ENCODE measurements at regions not wholly inside any gene's neighbourhood (a gene's known extent, or its start where the extent isn't known, plus 50 kb on each side); places are given as distances from the start of the nearest gene placed in this dataset.

DNA sequence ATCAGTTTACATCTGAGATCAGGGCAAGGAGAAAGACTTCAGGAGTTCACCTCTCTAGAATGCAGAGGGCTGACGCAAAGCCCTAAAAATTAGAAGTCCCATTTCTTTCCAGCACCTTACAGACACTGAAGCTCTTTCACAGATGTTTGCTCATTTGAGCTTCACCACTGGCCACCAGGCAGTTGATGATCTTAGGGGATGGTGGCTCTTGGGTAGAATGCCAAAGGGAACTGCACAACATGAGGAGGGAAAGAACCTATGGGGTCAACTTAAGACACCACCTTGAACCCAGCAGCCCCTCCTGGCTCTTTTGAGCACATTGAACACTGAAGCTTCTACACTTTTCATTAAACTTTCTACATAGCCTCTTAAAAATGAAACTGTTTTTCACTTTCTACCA is 390.3 kb upstream of the CELF2 start:
- DNase-seq (ENCODE audit: low read depth in 2 of 2), result no peak

DNA sequence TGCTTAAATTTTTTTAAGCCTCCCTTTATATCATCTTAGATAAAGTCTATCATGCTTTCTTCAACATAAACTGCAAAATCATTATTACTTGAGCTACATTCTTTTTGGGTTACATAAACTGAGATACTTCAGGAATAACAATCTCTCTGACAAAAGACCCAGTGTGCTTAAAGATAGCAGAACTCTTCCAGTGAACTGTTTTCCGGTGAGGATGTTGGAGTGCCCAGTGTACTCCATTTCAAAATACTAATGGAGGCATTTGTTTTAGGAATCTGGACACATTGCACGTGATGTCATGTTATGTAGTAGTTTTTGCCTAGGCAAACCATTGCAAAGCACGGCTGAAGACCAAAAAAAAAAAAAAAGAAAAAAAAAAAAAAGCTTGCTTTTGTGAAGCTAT is 388.2 kb upstream of the CELF2 start:
- DNase-seq (ENCODE audit: low read depth in 2 of 2), result no peak

DNA sequence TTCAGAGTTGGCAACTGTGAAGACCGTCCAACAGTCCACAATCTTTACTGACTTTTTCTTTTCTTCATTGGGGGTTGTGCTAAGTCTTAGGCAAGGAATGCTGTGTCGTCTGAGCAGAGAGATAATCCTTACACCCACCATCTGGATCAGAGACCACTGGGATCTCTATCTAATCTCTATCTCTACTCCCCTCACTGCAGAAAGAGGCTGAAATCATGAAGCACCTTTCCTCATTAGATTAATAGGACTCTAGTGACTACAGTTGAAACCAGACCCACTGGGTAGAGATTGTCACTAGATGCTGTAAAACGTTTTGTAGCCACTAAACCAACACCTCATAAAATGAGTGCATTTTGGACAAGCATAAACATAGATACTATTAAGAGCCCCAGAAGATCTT is 387.4 kb upstream of the CELF2 start:
- DNase-seq (ENCODE audit: low read depth in 2 of 2), result no peak

DNA sequence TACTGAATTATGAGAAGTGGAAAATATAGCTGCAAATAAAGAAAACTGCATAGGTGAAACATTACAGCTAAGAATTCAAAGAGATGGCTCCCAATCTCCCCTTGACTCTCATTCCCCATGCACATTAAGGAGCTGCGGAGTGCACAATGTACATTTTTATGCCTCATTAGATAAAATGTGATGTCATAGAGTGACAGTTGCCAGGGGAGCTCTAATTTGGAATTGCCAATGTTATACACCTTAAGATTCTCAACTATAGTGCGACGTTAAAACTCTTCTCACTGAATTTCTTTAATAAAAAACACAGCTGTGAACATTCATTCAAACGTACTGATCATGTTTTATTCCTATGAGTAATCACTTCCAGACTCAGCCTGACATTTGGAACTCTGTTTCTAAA is 386.9 kb upstream of the CELF2 start:
- no peak for DNase-seq (ENCODE audit: low read depth in 2 of 2)

DNA sequence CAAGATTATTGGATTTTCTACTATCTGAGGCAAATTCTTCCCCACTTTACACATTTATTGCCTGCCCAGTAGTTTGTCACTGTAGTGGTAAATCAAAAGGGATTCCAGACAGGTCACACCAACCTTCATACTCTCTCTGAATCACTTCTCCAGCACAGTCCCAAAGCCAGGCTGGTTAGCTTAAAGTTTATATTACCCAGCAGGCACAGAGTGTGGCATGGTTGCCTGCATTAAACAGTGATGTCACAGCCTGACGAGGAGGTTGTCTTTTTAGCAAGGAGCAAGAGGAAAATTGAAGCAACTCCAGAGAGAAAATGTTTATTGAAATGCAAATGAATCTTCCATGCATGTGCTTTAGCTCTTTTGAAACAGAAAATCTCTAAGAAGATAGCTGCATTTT is 375.5 kb upstream of the CELF2 start:
- no peak for DNase-seq (ENCODE audit: low read depth in 2 of 2)

DNA sequence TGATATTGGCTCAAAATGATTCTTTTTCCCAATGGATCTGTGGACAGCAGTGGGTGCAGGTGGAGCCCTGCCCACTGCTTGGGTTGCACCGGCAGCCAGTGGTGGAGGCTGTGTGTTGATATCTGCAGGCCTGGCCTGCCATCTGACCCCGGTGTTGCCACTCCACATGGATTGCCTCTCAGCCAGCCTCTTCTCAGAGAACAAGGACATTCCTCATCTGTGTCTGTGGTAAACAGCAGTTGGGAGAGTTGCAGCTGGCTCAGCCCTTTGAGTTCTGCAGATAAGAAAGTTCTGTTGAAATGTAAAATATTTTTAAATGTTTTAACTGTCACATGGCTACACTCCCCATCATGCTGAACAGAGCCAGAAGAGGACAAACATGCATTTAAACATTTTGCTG is 374.9 kb upstream of the CELF2 start:
- no peak for DNase-seq (ENCODE audit: low read depth in 2 of 2)

DNA sequence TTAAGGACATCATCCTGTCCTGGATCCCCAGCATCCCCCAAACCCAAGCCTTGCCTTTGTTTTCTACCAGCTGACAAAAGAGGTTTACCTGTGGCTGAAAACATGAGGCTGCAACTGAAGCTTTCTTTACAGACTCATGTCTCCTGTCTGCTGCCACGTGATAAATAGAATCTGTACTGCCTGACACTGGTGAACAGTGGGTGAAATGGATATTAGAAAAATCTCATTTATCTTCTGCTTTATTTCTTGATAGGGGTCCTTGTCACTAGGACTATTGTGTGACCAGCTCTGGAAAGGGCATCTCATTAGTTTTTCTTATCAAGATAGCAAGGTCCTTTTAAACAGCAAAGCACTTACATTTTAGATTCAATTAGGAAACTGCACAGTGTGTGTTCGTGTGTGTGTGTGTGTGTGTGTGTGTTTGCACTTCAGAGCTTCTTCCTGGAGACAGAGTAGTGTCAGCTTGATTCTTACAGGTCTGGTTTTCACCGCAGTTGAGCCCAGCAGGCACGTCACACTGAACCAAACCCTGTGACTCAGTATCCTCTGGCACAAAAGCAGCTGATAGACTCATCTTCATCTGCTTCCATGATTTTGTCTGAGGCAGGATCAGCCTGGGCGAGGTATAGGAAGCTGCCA is 373.5 kb upstream of the CELF2 start:
- DNase-seq (ENCODE audit: low read depth in 2 of 2), result no peak

DNA sequence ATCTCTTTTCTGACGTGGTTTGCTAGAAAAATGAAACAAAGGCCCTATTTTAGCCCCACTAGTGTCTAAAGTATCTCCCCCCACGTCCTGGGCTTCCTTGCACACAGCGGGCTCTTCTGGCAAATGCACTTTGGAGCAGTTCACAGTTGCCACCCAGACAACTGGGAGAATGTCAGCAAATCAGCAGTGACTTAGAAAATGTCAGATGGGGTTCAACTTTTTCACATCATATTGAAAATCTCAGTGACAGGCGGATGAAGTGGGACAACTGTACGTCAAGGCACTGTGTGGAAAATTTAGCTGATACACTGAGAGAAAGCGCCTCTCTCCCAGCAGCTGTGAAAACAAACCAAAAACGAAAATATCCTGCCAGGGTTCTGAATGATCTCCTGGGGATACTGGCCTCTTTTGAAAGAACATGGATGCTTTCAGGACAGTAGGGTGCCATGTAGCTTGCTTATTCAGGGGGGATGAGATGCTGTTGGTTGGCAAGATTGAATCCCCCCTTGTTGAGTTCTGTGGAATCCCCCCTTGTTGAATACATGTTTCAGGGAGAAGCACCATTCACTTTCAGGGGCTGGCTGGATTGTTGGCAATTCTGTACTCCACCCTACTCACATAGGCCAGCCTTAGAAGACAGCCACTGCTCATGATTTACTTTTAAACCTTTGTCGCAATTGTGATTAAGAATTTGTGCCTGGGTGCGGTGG is 372.8 kb upstream of the CELF2 start:
- no peak for DNase-seq (ENCODE audit: low read depth in 2 of 2)

DNA sequence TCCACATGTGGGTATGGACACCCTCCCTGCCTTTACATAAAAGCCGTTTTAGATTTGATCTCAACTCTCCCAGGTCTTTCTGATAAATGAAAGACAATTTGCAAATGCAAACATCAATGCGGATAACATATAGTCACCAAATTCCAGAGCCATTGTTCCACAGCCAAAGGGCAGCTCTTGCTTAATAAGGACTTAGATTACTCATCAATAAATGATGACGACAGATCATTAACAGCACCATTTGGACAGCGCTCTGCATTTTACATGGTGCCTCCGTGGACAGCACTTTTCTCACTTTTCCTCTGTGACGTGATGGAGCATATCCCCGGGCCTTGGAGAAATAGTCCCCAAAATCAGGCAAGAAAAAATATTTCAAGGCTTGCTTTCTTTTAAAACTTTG is 370.3 kb upstream of the CELF2 start:
- no peak for DNase-seq (ENCODE audit: low read depth in 2 of 2)

DNA sequence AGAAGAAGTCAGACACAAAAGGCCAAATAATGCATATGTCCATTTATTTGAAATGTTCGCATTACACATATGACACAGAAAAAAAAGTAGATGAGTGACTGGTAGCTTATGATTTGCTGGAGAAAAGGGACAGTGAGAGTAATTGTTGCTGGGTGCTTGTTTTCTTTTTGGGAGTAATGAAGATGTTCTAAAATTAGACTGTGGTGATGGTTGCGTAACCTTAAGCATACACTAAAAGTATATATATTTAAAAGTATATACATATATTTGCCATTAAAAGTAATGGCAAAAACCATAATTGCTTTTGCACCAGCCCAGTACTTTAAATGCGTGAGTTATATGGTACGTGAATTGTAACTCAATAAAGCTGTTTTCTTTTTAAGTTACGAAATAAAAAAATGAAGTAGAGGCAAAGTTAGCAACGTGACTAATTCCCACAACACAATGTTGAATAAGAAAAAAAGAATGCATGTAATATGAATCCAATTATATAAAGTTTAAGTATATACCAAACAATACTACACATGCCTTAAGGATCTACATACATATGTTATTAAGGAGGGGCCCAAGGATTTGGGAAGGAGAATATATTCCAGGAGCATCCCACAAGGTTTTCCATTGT is 360.4 kb upstream of the CELF2 start:
- no peak for DNase-seq (ENCODE audit: low read depth in 2 of 2)

DNA sequence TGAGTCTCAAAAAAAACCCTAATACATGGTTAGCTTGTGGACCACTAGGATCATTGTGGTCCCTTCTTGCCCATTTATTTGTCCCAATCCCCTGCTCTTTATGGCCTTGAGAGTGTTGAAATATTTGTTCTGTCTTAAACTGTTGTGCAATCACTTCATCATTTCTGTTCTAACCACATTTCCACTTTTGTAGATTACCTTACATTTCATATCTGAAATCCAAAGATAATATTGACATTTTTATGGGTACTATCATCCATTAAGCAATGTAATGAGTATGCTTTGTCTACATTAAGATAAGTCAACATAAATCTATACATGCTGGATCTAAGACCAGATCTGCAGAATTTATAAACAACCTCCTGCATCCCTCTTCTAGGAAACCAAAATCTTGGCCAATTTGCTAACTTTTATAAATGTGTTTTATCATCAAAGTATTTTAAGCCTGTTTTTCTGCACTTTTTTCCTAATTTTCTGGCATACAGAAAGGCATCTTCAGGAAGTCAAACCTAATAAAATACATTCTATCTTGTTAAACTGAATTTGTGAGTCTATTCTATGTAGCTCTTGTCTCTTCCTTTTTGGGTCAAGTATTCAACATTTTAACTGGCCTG is 359.4 kb upstream of the CELF2 start:
- no peak for DNase-seq (ENCODE audit: low read depth in 2 of 2)

DNA sequence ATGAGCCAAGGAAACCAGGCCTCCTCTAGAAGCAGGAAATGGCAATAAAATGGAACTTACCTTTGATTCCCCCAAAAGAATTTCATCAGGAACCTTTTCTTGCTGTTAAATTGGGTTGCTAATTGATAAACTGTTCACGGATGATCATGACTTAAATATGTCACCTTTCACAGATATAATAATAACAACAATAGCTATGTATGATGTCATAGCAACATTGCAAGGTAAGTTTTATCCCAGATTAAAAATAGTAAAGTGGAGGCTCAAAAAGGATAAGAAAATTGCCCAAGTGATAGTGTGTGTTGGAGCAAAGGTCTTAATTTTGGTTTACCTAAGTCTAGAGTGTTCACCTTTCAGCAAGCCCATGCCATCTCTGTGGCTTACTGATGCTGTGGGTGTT is 357.6 kb upstream of the CELF2 start:
- DNase-seq (ENCODE audit: low read depth in 2 of 2), result no peak

DNA sequence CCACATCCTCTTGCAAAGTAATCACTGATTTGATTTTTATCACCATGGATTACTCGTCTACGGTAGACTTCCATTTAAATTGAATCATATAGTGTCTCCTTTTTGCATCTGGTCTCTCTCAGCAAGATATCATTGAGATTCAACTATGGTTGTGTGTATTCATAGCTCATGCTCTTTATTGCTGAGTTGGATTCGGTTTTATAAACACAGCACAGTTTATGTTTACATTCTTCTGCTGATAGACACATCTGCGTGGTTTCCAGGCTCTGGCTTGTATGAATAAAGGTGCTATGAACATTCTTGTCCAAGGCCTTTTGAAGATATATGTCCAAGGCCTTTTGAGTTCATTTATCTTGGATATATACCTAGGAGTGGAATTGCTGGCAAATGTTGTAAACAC is 356.5 kb upstream of the CELF2 start:
- DNase-seq (ENCODE audit: low read depth in 2 of 2), result no peak

DNA sequence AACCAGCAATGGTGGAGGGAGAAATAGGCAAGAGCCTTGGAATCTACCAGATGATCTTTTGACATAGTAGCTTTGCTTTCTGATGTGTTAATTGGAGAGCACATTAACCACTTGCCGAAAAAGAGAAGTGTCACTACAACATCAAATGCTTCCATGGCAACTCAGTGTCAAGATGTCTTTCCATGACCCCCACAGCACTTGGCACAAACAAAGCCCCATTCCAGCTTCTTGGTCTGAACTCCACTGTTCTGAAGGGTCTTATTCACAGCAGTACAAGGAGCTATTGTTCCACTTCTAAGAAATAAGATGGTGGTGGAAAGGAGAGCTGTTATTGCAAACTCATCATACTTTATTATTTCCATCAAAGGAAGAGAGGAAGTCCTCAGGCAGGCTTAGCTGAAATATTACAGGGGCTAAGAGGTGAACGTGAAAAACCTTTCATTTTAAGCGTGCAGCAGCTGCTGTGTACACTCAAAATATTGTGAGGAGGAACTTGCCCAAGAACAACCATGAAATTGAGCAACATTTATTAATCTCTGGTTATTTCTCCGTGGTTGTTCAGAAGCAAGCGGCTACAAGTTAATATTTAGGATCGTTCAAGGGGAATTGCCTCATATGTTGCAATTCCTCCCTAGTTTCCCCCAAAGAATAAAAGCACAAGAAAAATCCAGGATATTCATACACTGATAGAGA is 354.8 kb upstream of the CELF2 start:
- DNase-seq (ENCODE audit: low read depth in 2 of 2), result no peak

DNA sequence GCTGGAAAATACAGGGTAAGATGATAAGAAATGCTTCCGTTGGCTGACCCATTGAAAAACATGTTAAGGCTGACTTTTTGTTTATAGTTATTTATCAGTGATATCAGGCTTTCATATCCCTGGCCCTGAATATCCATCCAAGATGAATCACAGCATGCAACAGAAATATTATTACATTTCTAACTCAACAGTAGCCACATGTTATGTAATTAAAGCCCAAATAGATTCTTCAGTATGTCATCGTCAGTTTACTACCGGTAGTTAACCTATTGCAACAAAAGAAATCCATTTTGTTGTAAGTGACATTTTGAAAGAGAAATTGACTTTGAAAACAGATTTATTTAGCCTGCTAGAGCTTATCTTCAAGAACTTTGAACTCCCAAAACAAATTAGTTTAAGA is 354.1 kb upstream of the CELF2 start:
- DNase-seq (ENCODE audit: low read depth in 2 of 2), result no peak

DNA sequence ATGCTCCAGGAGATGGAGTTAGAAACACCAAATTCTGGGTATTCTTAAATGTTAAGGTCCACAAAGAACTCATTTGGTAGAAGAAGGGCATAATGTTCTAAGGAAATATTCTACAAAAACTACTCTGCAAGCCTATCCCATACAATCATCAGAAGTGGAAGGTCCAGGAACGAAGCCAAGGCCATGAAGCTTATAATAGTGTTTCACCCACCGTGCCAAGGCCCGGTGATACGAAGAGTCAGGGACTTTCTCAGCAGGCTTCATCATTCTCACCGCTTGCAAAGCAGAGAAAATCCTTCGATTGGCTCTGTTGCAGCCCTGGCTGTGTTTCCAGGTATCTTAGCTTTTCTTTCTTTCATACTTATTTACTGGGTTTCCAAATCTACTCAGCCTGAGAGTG is 351.9 kb upstream of the CELF2 start:
- DNase-seq (ENCODE audit: low read depth in 2 of 2), result no peak

DNA sequence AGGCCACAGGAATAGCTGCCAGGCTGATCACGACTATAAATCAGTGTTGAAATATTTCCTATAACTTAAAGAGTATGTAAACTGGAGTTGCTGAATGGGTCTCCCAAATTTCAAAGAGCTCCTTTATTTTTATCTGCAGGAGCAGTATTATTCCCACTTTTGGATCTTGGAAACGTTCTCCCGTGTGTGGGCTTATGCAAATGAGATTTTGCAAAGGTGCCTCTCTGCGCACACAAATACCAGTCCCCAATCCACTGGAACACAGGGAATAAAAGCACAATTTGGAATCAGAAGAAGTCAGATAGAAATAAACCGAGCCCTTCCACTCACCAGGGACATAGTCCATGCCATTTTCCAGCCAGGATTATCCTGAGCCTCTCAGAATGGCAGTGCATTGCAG is 350.2 kb upstream of the CELF2 start:
- DNase-seq (ENCODE audit: low read depth in 2 of 2), result no peak

DNA sequence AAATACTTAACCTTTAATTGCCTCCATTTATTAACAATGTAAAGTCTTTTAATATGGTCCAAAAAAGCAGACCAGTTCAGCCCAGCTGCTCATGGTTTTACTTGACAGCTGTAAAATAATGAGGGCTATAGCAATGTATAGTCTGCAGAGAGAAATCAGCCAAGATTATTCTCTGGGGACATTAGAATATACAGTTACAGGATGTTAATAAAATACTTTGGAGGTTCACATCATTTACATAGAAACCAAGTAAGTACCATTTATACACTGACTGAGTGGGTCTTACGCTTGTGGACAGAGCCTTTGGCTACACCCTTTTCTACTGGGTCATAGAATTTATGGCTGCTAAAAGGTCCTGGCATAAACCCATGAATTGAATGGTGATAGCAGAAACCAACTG is 340.7 kb upstream of the CELF2 start:
- no peak for DNase-seq (ENCODE audit: low read depth in 2 of 2)

DNA sequence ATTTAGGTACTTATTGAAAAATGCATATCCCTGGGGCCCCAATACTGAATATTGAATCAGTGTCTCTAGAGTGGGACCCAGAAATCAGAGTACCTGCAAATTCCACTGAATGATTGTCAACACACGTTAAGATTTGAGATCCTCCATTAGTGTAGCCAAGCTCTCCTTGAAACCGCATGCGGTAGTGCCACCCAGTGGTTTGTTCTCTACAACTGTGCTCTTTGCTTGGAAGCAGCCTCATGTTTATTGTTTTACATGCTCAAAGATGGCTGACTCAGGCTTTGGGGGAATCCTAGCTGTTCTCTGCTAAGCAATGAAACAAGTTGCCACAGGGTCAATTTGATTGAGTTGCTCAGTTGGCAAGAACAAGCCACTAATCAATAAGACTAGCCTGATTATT is 340.2 kb upstream of the CELF2 start:
- peak; percentile 29 to 42 for DNase-seq (ENCODE audit: low read depth in 2 of 2)

DNA sequence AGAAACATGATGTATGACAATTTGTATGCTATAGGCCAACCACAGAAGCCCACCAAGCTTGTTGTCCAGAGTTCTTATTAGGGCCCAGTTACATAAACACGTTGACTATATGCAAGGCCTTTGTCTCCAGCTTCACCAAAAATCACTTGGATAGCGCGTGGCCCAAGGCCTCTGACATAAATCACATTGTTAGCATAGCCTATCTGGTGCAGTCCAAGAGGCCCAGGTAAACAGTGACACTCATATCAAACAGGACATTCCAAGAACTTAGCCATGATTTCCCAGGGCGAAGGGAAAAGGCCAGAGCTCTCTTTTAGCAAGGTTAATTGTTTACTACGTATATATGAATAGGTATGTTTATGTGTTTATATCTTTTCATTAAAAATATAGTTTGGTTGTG is 337.2 kb upstream of the CELF2 start:
- DNase-seq (ENCODE audit: low read depth in 2 of 2), result no peak

DNA sequence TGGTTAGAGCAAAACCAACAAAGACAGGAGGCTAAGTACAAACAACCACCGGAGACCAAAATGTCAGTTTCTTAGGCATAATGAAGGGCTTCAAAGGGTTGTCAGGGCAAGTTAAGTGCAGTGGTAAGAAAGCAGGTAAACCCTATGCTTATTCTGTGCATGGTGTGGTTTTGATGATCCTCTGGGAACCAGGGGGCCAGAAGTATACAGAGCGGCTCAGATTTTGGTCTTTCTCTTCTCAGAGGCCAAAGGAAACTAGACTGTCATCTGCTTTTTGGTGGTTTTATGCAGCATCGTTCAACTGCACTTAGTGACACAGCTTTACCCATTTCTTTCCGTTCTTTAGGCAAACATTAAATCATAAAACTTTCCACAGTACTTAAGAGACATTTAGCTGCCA is 332.7 kb upstream of the CELF2 start:
- DNase-seq (ENCODE audit: low read depth in 2 of 2), result no peak

DNA sequence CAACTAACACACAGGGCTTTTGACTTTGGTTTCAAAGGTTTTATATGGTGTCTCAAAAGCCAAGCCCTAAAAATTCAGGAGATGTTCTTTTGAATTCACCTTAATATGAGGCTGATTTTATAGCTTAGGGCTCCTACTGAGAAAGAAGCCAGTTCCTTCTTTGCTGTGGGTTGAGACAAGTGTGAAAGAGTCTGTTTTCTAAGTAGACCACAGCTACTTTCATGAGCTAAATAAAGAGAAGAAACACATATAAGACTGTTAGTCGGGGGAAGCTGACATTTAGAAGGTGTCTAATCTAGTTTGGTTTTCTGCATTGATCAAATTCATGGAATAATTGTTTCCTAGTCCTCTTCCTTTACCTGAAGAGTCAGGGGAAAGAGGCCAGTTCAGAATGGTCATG is 332.1 kb upstream of the CELF2 start:
- DNase-seq (ENCODE audit: low read depth in 2 of 2), result no peak

DNA sequence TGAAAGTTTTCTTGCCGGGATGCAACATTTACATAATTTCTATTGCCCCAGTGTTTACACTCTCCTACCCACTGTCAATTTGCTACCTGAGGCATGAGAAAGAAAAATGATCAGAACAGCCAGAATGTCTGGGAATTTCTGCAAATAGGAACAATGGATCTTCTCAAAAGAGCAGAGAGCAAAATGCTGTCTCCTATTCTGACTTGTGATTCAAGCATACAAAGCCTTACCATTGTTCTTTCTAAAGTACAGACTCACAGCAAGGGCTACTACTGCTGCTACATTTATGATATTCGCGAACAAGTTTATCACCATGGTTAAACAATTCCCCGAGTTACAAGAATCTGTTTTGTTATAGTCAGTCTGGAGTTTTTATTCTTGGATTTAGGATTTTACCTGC is 329.9 kb upstream of the CELF2 start:
- DNase-seq (ENCODE audit: low read depth in 2 of 2), result no peak
